Neural cell (in vitro differentiated cells): ENCODE measurements at regions not wholly inside any gene's neighbourhood (a gene's known extent, or its start where the extent isn't known, plus 50 kb on each side); places are given as distances from the start of the nearest gene placed in this dataset.

Experiments used
- H2AFZ ChIP-seq: fragments of 200-600, 300-800 bp; sonication (generic), shearing (Covaris generic); 2 replicates; pipeline ENCODE4 v1.6.0; 2014; ENCODE audit warnings: low read depth, mild to moderate bottlenecking, antibody characterized with exemption, low read length, moderate library complexity
- H3F3A ChIP-seq: fragments of 200-600 bp; shearing (Covaris generic); 2 replicates; pipeline ENCODE4 v1.6.1; 2016; ENCODE audit warnings: mild to moderate bottlenecking, moderate library complexity, mixed read lengths, antibody characterized with exemption, low read length; ENCODE audit not compliant: insufficient read depth, poor library complexity, severe bottlenecking
- H3K27ac ChIP-seq: fragments of 200-600, 300-800 bp; sonication (generic), shearing (Covaris generic); 2 replicates; pipeline ENCODE4 v1.5.1; 2014; ENCODE audit warnings: mild to moderate bottlenecking, low read length, moderate library complexity
- H3K27me3 ChIP-seq: fragments of 300-800, 200-600 bp; sonication (generic), shearing (Covaris generic); 2 replicates; pipeline ENCODE4 v1.6.0; 2014; ENCODE audit warnings: mild to moderate bottlenecking, low read depth, low read length, moderate library complexity; ENCODE audit not compliant: insufficient read depth
- H3K36me3 ChIP-seq: fragments of 300-800, 200-600 bp; sonication (generic), shearing (Covaris generic); 2 replicates; pipeline ENCODE4 v1.5.1; 2014; ENCODE audit warnings: mild to moderate bottlenecking, antibody characterized with exemption, low read length, moderate library complexity; ENCODE audit not compliant: insufficient read depth
- H3K4me2 ChIP-seq: fragments of 300-800, 200-600 bp; sonication (generic), shearing (Covaris generic); 2 replicates; pipeline ENCODE4 v1.6.0; 2014; ENCODE audit warnings: mild to moderate bottlenecking, low read length
- H3K4me3 ChIP-seq: fragments of 300-800, 200-600 bp; sonication (generic), shearing (Covaris generic); 2 replicates; pipeline ENCODE4 v1.5.1; 2014; ENCODE audit warnings: mild to moderate bottlenecking, low read length, moderate library complexity
- H3K79me2 ChIP-seq: fragments of 200-600 bp; shearing (Covaris generic); replicated peaks from 2 replicates; pipeline ENCODE4 v1.6.0; 2014; ENCODE audit warnings: mild to moderate bottlenecking, low read length, moderate library complexity; ENCODE audit not compliant: insufficient read depth
- H3K9ac ChIP-seq: fragments of 300-800, 200-600 bp; sonication (generic), shearing (Covaris generic); 2 replicates; pipeline ENCODE4 v1.6.1; 2016; ENCODE audit warnings: mild to moderate bottlenecking, low read length, mixed read lengths
- H3K9me2 ChIP-seq: fragments of 200-600 bp; shearing (Covaris generic); 2 replicates; pipeline ENCODE4 v1.6.1; 2016; ENCODE audit warnings: mild to moderate bottlenecking, low read length, mixed read lengths; ENCODE audit not compliant: insufficient read depth
- H3K9me3 ChIP-seq: fragments of 200-600, 300-800 bp; sonication (generic), shearing (Covaris generic); 2 replicates; pipeline ENCODE4 v1.6.1; 2016; ENCODE audit warnings: mild to moderate bottlenecking, mixed run types, low read length, moderate library complexity, mixed read lengths
- H4K20me1 ChIP-seq: fragments of 200-600 bp; shearing (Covaris generic); 2 replicates; pipeline ENCODE4 v1.6.1; 2016; ENCODE audit warnings: mild to moderate bottlenecking, mixed run types; ENCODE audit not compliant: insufficient read depth
- EP300 ChIP-seq: fragments of 450-650 bp; conservative IDR thresholded peaks from 2 replicates; pipeline ENCODE4 v1.6.1; 2014; ENCODE audit warnings: antibody characterized with exemption, mild to moderate bottlenecking, moderate library complexity; ENCODE audit not compliant: poor library complexity, severe bottlenecking
- EZH2 ChIP-seq: fragments of 200-600, 300-800 bp; shearing (Covaris generic), sonication (generic); IDR thresholded peaks from 2 replicates; pipeline ENCODE4 v1.6.1; 2014; ENCODE audit warnings: antibody characterized with exemption, low read length, borderline replicate concordance, mild to moderate bottlenecking; ENCODE audit not compliant: insufficient read depth, poor library complexity, severe bottlenecking
- MXI1 ChIP-seq: fragments of 450-650 bp; conservative IDR thresholded peaks from 2 replicates; pipeline ENCODE4 v1.6.1; 2014; ENCODE audit warnings: antibody characterized with exemption, mild to moderate bottlenecking; ENCODE audit not compliant: poor library complexity, severe bottlenecking
- POLR2AphosphoS5 ChIP-seq: IDR thresholded peaks from 2 replicates; pipeline ENCODE4 v1.6.1; 2012
- RAD21 ChIP-seq: fragments of 450-650 bp; conservative IDR thresholded peaks from 2 replicates; pipeline ENCODE4 v1.6.1; 2014; ENCODE audit warnings: antibody characterized with exemption, mild to moderate bottlenecking, moderate library complexity
- SMC3 ChIP-seq: fragments of 450-650 bp; conservative IDR thresholded peaks from 2 replicates; pipeline ENCODE4 v1.6.1; 2014; ENCODE audit warnings: antibody characterized with exemption, mild to moderate bottlenecking, moderate library complexity; ENCODE audit not compliant: poor library complexity
- TAF1 ChIP-seq: IDR thresholded peaks from 2 replicates; pipeline ENCODE4 v1.6.1; 2012; ENCODE audit warnings: low read depth
- TF ChIP-seq, protein P1 (sequence below): fragments of 450-650 bp; IDR thresholded peaks from 2 replicates; pipeline ENCODE4 v1.5.1; 2014; ENCODE audit warnings: antibody characterized with exemption, mild to moderate bottlenecking, moderate library complexity; ENCODE audit not compliant: poor library complexity, severe bottlenecking
- TF ChIP-seq, protein P2 (sequence below): IDR thresholded peaks from 2 replicates; pipeline ENCODE4 v1.6.1; 2012; ENCODE audit warnings: borderline replicate concordance

DNA sequence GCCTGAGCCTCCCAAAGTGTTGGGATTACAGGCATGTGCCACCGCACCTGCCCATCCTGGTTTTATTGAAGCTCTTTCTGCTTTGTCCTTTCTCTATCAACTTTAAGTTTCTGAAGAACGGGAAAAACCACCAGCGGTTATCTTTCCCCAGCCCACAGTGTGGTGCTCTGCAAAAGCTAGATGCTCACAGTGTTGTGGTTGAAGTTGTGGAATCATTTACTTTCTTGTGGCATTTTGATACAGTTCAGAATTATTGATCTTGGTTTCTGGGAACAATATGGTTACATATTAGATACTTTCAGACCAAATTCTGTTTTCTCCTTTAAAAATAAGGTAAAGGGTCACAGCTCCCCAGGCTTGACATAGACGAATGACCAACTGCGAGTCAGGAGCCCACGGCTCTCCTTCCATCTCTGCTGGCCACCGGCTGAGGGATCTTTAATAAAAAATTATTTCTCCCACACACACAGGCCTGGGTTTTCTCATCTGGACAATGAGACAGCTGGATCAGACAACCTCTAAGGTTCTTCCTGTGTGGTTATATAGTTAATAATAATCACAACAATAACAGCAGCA is 385.3 kb downstream of the SETD4 start:
- Histone ChIP-seq H2AFZ (no peak overlapping the region), H3K4me2 (no peak overlapping the region), H3K4me3 (no peak overlapping the region)

DNA sequence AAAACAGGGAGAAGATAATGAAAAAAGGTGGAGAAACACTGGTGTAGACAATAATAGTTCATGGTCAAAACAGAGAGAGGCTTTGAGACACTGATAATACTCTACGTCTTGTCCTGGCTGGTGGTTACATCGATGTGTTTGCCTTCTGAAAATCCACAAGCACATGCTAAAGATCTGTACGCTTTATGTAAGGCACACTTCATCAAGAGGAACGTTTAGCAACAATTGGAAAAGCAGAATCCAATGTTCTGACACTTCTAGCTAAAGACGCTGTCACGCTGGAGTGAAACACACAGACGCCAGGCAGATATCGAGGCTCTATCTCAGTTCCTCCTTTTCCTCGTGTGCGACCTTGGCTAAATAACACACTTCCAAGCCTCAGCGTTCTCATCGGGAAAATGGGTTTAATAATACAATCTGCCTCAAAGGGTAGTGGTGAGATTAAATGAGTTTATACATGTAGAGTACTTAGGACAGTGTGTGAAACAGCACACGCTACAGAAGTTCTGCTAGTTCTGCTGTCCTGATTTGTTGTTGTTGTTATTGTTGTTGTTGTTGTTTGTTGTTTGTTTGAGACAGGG is 386.1 kb downstream of the SETD4 start:
- Histone ChIP-seq H3K9ac (no peak overlapping the region), H3K4me3 (no peak overlapping the region), H3K79me2 (no peaks in the 10 kb centered on the region), H3K9me3 (no peaks in the 10 kb centered on the region), H3K4me2 (no peak overlapping the region), H3K9me2 (no peaks in the 10 kb centered on the region), H3K36me3 (no peaks in the 10 kb centered on the region), H2AFZ (no peak overlapping the region), H3K27ac (no peak overlapping the region), H3F3A (no peaks in the 10 kb centered on the region), H3K27me3 (no peaks in the 10 kb centered on the region), H4K20me1 (no peaks in the 10 kb centered on the region)
- TF ChIP-seq TAF1 (no peak), EZH2 (no peak), SMC3 (no peak), RAD21 (no peak)
- TF ChIP-seq, protein P1, sequence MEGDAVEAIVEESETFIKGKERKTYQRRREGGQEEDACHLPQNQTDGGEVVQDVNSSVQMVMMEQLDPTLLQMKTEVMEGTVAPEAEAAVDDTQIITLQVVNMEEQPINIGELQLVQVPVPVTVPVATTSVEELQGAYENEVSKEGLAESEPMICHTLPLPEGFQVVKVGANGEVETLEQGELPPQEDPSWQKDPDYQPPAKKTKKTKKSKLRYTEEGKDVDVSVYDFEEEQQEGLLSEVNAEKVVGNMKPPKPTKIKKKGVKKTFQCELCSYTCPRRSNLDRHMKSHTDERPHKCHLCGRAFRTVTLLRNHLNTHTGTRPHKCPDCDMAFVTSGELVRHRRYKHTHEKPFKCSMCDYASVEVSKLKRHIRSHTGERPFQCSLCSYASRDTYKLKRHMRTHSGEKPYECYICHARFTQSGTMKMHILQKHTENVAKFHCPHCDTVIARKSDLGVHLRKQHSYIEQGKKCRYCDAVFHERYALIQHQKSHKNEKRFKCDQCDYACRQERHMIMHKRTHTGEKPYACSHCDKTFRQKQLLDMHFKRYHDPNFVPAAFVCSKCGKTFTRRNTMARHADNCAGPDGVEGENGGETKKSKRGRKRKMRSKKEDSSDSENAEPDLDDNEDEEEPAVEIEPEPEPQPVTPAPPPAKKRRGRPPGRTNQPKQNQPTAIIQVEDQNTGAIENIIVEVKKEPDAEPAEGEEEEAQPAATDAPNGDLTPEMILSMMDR, result no peak

More for the DNA sequence above, 385.3 kb downstream of the SETD4 start:
- no peaks in the 10 kb centered on the region for H3K9me3 ChIP-seq
- TF ChIP-seq TAF1 (no peak), SMC3 (no peak), EZH2 (no peak), EP300 (no peak), POLR2AphosphoS5 (no peak), MXI1 (no peak)
- TF ChIP-seq, protein P2, sequence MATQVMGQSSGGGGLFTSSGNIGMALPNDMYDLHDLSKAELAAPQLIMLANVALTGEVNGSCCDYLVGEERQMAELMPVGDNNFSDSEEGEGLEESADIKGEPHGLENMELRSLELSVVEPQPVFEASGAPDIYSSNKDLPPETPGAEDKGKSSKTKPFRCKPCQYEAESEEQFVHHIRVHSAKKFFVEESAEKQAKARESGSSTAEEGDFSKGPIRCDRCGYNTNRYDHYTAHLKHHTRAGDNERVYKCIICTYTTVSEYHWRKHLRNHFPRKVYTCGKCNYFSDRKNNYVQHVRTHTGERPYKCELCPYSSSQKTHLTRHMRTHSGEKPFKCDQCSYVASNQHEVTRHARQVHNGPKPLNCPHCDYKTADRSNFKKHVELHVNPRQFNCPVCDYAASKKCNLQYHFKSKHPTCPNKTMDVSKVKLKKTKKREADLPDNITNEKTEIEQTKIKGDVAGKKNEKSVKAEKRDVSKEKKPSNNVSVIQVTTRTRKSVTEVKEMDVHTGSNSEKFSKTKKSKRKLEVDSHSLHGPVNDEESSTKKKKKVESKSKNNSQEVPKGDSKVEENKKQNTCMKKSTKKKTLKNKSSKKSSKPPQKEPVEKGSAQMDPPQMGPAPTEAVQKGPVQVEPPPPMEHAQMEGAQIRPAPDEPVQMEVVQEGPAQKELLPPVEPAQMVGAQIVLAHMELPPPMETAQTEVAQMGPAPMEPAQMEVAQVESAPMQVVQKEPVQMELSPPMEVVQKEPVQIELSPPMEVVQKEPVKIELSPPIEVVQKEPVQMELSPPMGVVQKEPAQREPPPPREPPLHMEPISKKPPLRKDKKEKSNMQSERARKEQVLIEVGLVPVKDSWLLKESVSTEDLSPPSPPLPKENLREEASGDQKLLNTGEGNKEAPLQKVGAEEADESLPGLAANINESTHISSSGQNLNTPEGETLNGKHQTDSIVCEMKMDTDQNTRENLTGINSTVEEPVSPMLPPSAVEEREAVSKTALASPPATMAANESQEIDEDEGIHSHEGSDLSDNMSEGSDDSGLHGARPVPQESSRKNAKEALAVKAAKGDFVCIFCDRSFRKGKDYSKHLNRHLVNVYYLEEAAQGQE, result no peak
- H3K9ac ChIP-seq, result no peak overlapping the region
- H3F3A ChIP-seq, result no peaks in the 10 kb centered on the region
- no peak overlapping the region for H3K27ac ChIP-seq
- no peaks in the 10 kb centered on the region for H3K27me3 ChIP-seq
- no peaks in the 10 kb centered on the region for H3K79me2 ChIP-seq
- no peaks in the 10 kb centered on the region for H4K20me1 ChIP-seq
- H3K9me2 ChIP-seq, result no peaks in the 10 kb centered on the region
- no peaks in the 10 kb centered on the region for H3K36me3 ChIP-seq
